Right cardiac atrium (tissue), 5 donors: ENCODE measurements at regions not wholly inside any gene's neighbourhood (a gene's known extent, or its start where the extent isn't known, plus 50 kb on each side); places are given as distances from the start of the nearest gene placed in this dataset.

ENCODE experiments used
- ATAC-seq, 2 donors: fragments of 200-7000 bp; cut with Tn5 transposase; one replicate each; pipeline versions ENCODE4 v1.8.0 to v1.9.1; 2020; ENCODE audit warnings: moderate library complexity in 2 of 2, mild to moderate bottlenecking in 1 of 2
- DNase-seq, 3 donors: peaks; one replicate each; pipeline ENCODE4 v3.0.0-alpha.2; 2020
- H3K27ac ChIP-seq: one replicate; pipeline ENCODE4 v1.5.1; 2013; ENCODE audit warnings: mild to moderate bottlenecking, low read length, control low read depth, moderate library complexity
- H3K27me3 ChIP-seq: one replicate; pipeline ENCODE4 v1.6.1; 2013; ENCODE audit not compliant: control insufficient read depth, insufficient read depth
- H3K4me1 ChIP-seq: one replicate; pipeline ENCODE4 v1.6.1; 2013; ENCODE audit warnings: low read length; ENCODE audit not compliant: control insufficient read depth, insufficient read depth
- H3K4me3 ChIP-seq: one replicate; pipeline ENCODE4 v1.5.1; 2013; ENCODE audit warnings: low read length, control low read depth
- H3K9me3 ChIP-seq: one replicate; pipeline ENCODE4 v1.6.1; 2013; ENCODE audit warnings: low read length; ENCODE audit not compliant: control insufficient read depth
- WGBS: extraction: QIAGEN DNeasy Blood & Tissue Kit; methylation state at CpG from one replicate; pipeline ENCODE4 v1.1.7; 2013; 5-methylcytosine and 5-hydroxymethylcytosine counted together
- intact Hi-C, 4 donors: fragments of 100-400 bp; cut with DNase I; formaldehyde crosslinking; loops; one replicate each; pipeline versions ENCODE4 v1.11.0 to v1.14.0; 2022 to 2023
- donor health status: healthy with polysubstance abuse.
- donor health status: DM: no; HTN: yes; CAD: no.
- donor health status: DM: no; HTN: no; CAD: no.
- donor health status: DM: no; HTN: yes; CAD: no; lungs with severe emphysema.
- donor health status: DM: yes; HTN: yes; CAD: no.

DNA sequence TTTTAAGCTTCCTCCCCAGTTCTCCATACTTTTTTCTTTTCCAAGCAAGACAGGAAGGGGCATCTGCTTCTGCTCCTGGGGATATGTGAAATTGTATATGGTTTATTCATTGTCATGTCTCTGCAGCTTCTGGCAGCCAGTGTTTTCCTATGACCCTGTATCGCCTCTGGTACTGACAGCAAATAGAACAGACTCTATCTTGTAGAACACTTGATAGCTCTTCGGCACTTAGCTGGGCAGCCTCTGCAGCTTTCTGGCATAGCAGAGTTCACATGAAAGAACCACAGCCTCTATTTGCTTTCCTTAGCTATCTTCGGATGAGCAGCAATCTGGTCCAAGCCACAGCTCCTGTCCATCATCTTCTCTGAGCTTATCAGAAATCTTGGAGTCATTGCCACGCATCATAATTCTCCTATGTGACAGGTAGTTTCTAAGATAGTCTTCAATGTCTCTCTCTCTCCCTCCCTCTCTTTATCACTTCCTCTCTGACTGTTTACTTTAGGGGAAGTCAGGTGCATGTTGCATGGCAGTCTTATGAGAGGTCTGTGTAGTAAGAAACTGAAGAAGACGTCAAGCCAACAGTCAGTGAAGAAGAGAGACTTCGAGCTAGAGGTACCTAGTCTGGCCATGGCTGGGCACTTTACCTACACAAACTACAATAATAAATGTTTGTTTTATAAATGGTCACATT, 627.7 kb upstream of the CDH2 start:
- intact Hi-C loops, result no loop called here
- Histone ChIP-seq H3K4me1 (no peaks in the 10 kb centered on the region), H3K27ac (no peak overlapping the region), H3K9me3 (no peaks in the 10 kb centered on the region), H3K4me3 (no peak overlapping the region), H3K27me3 (no peaks in the 10 kb centered on the region)
- DNase-seq (peak in 2 of 3 donors; percentile 12 to 30), ATAC-seq (peak; percentile 31 to 57)
- 52% methylated on average over 6 of the region's 6 CpGs for WGBS

GRCh38 chr18:28802546-28802945, 625.6 kb upstream of the CDH2 start:
- Histone ChIP-seq H3K4me3 (no peak overlapping the region), H3K27ac (no peak overlapping the region), H3K9me3 (no peaks in the 10 kb centered on the region), H3K27me3 (no peaks in the 10 kb centered on the region), H3K4me1 (no peaks in the 10 kb centered on the region)
- intact Hi-C loops, result no loop called here
- no peak for ATAC-seq
- no peak for DNase-seq
- WGBS, result 63% methylated on average over 4 of the region's 4 CpGs

DNA sequence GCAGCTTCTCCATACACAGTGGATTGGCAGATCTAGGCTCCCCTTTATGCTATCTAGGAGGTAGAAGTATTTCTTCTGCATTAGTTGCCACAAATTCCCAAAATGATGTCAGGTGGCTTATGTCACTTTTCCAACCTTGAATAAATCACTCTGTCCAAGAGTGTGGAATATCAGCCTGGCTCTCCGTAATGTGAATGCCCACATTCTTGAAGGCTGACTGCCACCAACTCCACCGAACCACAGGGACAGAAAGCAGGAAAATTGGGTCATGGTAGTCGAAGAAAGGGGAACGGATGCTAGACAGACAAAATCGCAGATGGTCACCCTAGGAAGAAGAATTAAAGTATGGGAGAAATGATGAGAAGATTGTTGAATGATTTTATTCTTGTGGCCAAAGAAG, 624.9 kb upstream of the CDH2 start:
- DNase-seq (no peak), ATAC-seq (no peak)
- no peak overlapping the region for H3K27ac ChIP-seq
- intact Hi-C loops, result no loop called here
- no peaks in the 10 kb centered on the region for H3K9me3 ChIP-seq
- WGBS, result 92% methylated on average over 5 of the region's 5 CpGs
- H3K4me1 ChIP-seq, result no peaks in the 10 kb centered on the region
- H3K27me3 ChIP-seq, result no peaks in the 10 kb centered on the region
- no peak overlapping the region for H3K4me3 ChIP-seq

DNA sequence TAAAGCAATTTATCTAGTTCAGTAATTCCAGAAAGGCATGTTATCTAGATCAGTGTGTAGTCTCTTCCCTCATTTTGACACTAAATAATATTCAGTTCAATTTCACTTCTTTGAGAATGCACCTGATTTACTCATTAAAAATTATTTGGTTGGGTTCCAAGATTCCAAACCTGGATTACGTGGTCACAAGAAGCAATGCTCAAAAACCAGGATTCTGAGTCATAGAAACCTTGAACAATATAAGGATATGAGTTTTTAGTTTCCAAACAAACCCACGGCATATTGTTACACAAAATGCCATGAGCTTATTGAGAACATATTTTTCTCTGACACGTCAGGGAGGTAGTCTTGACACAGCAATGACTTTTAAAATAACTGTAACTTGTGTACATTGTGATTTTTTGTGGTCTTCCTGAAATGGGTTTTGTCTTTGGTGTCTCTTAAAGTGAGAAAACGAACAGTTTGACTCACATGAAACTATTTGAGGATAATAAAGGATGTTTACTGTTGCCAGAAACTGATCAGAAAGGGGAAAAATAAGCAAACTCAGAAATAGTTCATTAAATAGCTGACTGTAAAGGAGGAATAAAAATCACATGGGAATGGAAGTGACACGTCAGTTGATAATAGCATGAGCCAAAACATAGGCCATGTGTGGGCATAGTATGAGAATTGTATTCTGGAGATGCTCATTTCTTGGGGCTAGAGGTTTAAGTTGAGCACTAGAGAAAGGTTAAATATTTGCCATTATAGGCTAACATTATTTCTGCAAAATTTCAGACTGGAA, 617.7 kb upstream of the CDH2 start:
- intact Hi-C loops, result no loop called here
- no peaks in the 10 kb centered on the region for H3K27me3 ChIP-seq
- H3K27ac ChIP-seq, result no peak overlapping the region
- no peak for DNase-seq
- no peaks in the 10 kb centered on the region for H3K9me3 ChIP-seq
- H3K4me3 ChIP-seq, result no peak overlapping the region
- ATAC-seq, result no peak
- no peaks in the 10 kb centered on the region for H3K4me1 ChIP-seq
- 58% methylated on average over 5 of the region's 5 CpGs for WGBS

DNA sequence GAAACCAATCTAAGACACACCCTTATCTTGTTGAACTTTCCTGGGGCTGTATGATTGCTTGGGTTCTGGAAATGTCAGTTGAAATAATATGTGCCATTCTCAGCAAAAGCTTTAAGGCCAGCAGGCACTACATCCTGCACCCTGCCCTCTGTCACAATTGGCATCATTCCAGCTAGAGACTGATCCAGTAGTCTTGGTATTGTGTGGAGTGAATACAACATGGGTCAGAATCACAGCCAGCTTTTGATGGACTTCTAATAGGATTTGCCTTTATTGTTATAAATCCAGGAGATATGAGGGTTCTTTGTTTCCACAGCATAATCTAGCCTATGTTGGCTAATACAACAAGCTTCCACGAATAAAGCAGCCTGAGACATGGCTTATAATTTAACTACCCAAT, 617.0 kb upstream of the CDH2 start:
- intact Hi-C loops, result no loop called here
- 47% methylated on average over 1 of the region's 1 CpG for WGBS
- H3K4me3 ChIP-seq, result no peak overlapping the region
- H3K4me1 ChIP-seq, result no peaks in the 10 kb centered on the region
- H3K27me3 ChIP-seq, result no peaks in the 10 kb centered on the region
- DNase-seq (no peak), ATAC-seq (peak in 1 of 2 donors; percentile 49)
- no peak overlapping the region for H3K27ac ChIP-seq
- no peaks in the 10 kb centered on the region for H3K9me3 ChIP-seq

- Histone ChIP-seq H3K9me3 (no peaks in the 10 kb centered on the region), H3K4me3 (no peak overlapping the region), H3K4me1 (no peaks in the 10 kb centered on the region), H3K27me3 (no peaks in the 10 kb centered on the region), H3K27ac (no peak overlapping the region)
- DNase-seq (no peak), ATAC-seq (no peak)
- WGBS, result 63% methylated on average over 4 of the region's 4 CpGs
- intact Hi-C loops, result no loop called here
Observed at GRCh38 chr18:28792404-28793086, 615.6 kb upstream of the CDH2 start.

DNA sequence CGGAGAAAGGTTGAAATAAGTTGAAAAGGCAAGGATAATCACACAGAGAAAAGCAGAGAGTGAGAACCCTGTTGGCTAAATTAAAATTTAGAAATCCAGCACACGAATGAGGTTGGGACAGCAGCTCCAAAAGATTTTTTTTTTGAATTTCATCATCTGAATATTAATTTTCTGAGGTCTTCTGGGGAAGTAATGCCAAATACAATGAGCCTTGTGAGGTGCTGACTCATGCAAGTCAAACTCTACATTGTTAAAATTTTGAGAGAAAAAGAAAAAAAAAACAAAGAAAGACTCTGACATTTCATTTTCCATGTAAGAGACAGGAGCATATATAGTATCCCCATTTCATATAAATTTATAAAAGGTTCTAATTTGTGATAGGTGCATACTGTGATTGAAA, 614.2 kb upstream of the CDH2 start:
- H3K9me3 ChIP-seq, result no peaks in the 10 kb centered on the region
- H3K27ac ChIP-seq, result no peak overlapping the region
- 72% methylated on average over 2 of the region's 2 CpGs for WGBS
- ATAC-seq (no peak), DNase-seq (no peak)
- H3K4me1 ChIP-seq, result no peaks in the 10 kb centered on the region
- intact Hi-C loops, result no loop called here
- no peaks in the 10 kb centered on the region for H3K27me3 ChIP-seq
- H3K4me3 ChIP-seq, result no peak overlapping the region

DNA sequence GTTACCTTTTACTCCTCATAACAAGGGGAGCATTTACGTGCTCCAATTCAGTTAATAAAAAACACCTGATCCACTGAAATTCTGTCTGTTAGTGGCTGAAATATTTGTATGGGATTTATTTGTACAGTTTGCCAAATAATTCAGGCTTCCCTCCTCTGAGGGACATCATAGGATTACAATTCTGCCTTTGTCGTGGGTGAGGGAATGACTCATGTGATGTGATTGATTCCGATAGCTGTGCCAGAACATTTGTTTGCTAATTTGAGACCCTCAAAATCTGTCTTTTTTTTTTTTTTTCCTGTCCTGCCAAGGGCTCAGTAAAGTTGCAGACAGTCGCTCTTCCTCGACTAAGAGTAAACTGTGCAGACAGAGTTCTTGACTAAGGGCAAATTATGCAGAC, 612.6 kb upstream of the CDH2 start:
- DNase-seq (no peak), ATAC-seq (no peak)
- H3K27me3 ChIP-seq, result no peaks in the 10 kb centered on the region
- WGBS, result 59% methylated on average over 5 of the region's 5 CpGs
- no peak overlapping the region for H3K4me3 ChIP-seq
- no peak overlapping the region for H3K27ac ChIP-seq
- no peaks in the 10 kb centered on the region for H3K4me1 ChIP-seq
- H3K9me3 ChIP-seq, result no peaks in the 10 kb centered on the region
- intact Hi-C loops, result no loop called here

DNA sequence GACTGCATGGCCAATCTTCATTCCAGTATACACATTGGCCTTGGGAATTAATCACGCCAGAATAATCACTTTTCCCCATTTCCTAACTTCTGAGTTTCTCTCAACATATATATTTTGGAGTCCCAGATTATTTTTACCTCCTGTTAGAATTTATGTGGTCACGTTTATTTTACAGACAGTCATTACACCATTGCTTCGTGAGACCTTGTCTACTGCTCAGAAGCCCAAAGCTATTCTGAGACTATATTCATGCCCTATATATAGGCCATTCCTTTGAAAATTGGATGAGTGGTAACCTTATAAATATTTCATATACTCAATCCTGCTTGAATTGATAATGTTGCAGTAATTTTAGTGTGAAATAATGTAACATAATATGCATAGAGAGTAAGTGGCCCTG, 610.0 kb upstream of the CDH2 start:
- WGBS, result 51% methylated on average over 3 of the region's 3 CpGs
- ATAC-seq (no peak), DNase-seq (no peak)
- Histone ChIP-seq H3K27me3 (no peaks in the 10 kb centered on the region), H3K4me3 (no peak overlapping the region), H3K27ac (no peak overlapping the region), H3K9me3 (no peaks in the 10 kb centered on the region), H3K4me1 (no peaks in the 10 kb centered on the region)
- intact Hi-C loops, result no loop called here

- DNase-seq (no peak), ATAC-seq (no peak)
- Histone ChIP-seq H3K9me3 (no peaks in the 10 kb centered on the region), H3K27ac (no peak overlapping the region), H3K4me3 (no peak overlapping the region), H3K4me1 (no peaks in the 10 kb centered on the region), H3K27me3 (no peaks in the 10 kb centered on the region)
- intact Hi-C loops, result no loop called here
- 46% methylated on average over 4 of the region's 4 CpGs for WGBS
Observed at GRCh38 chr18:28781616-28782362, 604.9 kb upstream of the CDH2 start.

DNA sequence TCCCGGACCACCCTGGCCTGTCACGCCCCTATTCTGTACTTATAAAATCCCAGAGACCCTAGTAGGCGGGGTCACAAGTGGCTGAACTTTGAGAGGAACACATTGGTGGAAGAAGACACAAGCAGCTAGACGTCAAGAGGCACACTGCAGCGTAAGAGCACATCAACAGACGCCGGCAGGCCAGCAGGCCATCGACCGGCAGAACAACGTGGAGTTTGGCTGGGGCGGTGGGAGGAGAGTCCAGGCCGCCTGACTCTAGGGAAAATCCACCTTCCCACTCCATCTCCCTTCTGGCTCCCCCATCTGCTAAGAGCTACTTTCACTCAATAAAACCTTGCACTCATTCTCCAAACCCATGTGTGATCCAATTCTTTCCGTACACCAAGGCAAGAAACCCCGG, 601.8 kb upstream of the CDH2 start:
- H3K27ac ChIP-seq, result no peak overlapping the region
- DNase-seq, result no peak
- no peak for ATAC-seq
- WGBS, result 95% methylated on average over 14 of the region's 14 CpGs
- H3K4me3 ChIP-seq, result no peak overlapping the region
- H3K27me3 ChIP-seq, result no peaks in the 10 kb centered on the region
- no peaks in the 10 kb centered on the region for H3K9me3 ChIP-seq
- intact Hi-C loops, result no loop called here
- H3K4me1 ChIP-seq, result no peaks in the 10 kb centered on the region
